A673 (cell line): ENCODE measurements at regions not wholly inside any gene's neighbourhood (a gene's known extent, or its start where the extent isn't known, plus 50 kb on each side); places are given as distances from the start of the nearest gene placed in this dataset.
A peak's percentile ranks its signal among the peaks of the same experiment; 100 is the strongest.

Source experiments
- BruUV-seq: library from RNA; stranded (reverse); fragments of 400-500 nt; replicated peaks from 2 replicates; lab custom pipeline; 2021; lab: Mats Ljungman, UMichigan
- CTCF ChIA-PET: fragments of 300-600 bp; sonication (Branson Sonifier 250); formaldehyde crosslinking; loops from one replicate; lab custom pipeline; 2022; ENCODE audit warnings: antibody characterized with exemption; lab: Charles Lee
- POLR2A ChIA-PET: fragments of 300-600 bp; sonication (Branson Sonifier 250); formaldehyde crosslinking; loops from one replicate; lab custom pipeline; 2022; ENCODE audit warnings: antibody characterized with exemption; ENCODE audit not compliant: low non-redundant PET; lab: Charles Lee
- DNase-seq: peaks from one replicate; pipeline ENCODE4 v3.0.0-alpha.2; 2015; ENCODE audit warnings: low spot score
- H3K27ac ChIP-seq: fragments of 200-600 bp; sonication (generic); 2 replicates; pipeline ENCODE4 v1.5.1; 2016; ENCODE audit warnings: mixed run types, low read depth, mild to moderate bottlenecking, mixed read lengths, antibody characterized with exemption, low read length; ENCODE audit not compliant: poor library complexity, severe bottlenecking
- H3K27me3 ChIP-seq: fragments of 200-600 bp; sonication (generic); replicated peaks from 2 replicates; pipeline ENCODE4 v1.6.1; 2017; ENCODE audit warnings: mixed run types, low read depth, mild to moderate bottlenecking, mixed read lengths, antibody characterized with exemption, low read length; ENCODE audit not compliant: insufficient read depth, poor library complexity
- H3K36me3 ChIP-seq: fragments of 200-600 bp; sonication (generic); 2 replicates; pipeline ENCODE4 v1.6.1; 2016; ENCODE audit warnings: mixed run types, mild to moderate bottlenecking, mixed read lengths, antibody characterized with exemption, low read length; ENCODE audit not compliant: insufficient read depth, poor library complexity, severe bottlenecking
- H3K4me1 ChIP-seq: fragments of 200-600 bp; sonication (generic); 2 replicates; pipeline ENCODE4 v1.6.1; 2017; ENCODE audit warnings: mixed run types, mild to moderate bottlenecking, mixed read lengths, antibody characterized with exemption, low read length; ENCODE audit not compliant: insufficient read depth, poor library complexity, severe bottlenecking
- H3K4me3 ChIP-seq: fragments of 200-600 bp; sonication (generic); 2 replicates; pipeline ENCODE4 v1.5.1; 2016; ENCODE audit warnings: low read depth, mixed run types, mild to moderate bottlenecking, mixed read lengths, low read length; ENCODE audit not compliant: poor library complexity, severe bottlenecking
- H3K9me3 ChIP-seq: fragments of 200-600 bp; sonication (generic); 2 replicates; pipeline ENCODE4 v1.6.1; 2016; ENCODE audit warnings: mixed run types, low read depth, mild to moderate bottlenecking, mixed read lengths, antibody characterized with exemption, low read length; ENCODE audit not compliant: poor library complexity, severe bottlenecking
- EZH2 ChIP-seq: fragments of 200-600 bp; sonication (generic); IDR thresholded peaks from 2 replicates; pipeline ENCODE4 v1.6.1; 2017; ENCODE audit warnings: borderline replicate concordance, low read depth, mild to moderate bottlenecking, mixed read lengths, antibody characterized with exemption, low read length; ENCODE audit not compliant: poor library complexity, severe bottlenecking
- intact Hi-C: fragments of 100-400 bp; cut with micrococcal nuclease; formaldehyde crosslinking; loops from one replicate; pipeline ENCODE4 v1.10.0; 2022; ENCODE audit not compliant: unreplicated experiment
- TF ChIP-seq, protein P1 (sequence below): fragments of 300-800, 200-600 bp; sonication (generic); conservative IDR thresholded peaks from 2 replicates; pipeline ENCODE4 v1.5.1; 2017; ENCODE audit warnings: low read depth, mild to moderate bottlenecking, antibody characterized with exemption, low read length, moderate library complexity, mixed read lengths

DNA sequence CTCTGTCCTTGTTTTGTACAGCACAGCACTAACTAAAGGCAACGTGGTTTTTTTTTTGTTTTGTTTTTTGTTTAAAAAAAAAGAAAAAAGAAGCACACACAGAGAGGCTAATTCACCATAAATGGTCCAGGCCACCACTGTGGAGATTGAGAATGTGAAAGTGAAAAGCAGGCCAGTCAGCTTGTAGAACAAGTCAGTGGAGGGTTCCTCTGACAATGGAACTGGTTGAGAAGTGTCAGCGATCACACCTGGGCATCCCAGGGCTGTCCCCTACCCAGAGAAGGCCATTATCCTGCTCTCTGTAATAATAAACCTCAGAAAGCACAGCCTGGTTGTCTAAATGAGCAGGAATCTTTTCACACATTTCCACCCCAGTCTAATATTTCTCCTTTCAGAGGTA, 119.6 kb upstream of the ZNF438 start:
- ChIA-PET POLR2A (no interaction called here), CTCF (no interaction called here)
- intact Hi-C loops, result no loop called here
- Histone ChIP-seq H3K36me3 (no peaks in the 10 kb centered on the region), H3K27ac (no peak overlapping the region), H3K9me3 (no peaks in the 10 kb centered on the region), H3K4me1 (peaks cover 7% of the 10 kb centered on the region), H3K4me3 (no peak overlapping the region), H3K27me3 (no peaks in the 10 kb centered on the region)
- TF ChIP-seq, protein P1, sequence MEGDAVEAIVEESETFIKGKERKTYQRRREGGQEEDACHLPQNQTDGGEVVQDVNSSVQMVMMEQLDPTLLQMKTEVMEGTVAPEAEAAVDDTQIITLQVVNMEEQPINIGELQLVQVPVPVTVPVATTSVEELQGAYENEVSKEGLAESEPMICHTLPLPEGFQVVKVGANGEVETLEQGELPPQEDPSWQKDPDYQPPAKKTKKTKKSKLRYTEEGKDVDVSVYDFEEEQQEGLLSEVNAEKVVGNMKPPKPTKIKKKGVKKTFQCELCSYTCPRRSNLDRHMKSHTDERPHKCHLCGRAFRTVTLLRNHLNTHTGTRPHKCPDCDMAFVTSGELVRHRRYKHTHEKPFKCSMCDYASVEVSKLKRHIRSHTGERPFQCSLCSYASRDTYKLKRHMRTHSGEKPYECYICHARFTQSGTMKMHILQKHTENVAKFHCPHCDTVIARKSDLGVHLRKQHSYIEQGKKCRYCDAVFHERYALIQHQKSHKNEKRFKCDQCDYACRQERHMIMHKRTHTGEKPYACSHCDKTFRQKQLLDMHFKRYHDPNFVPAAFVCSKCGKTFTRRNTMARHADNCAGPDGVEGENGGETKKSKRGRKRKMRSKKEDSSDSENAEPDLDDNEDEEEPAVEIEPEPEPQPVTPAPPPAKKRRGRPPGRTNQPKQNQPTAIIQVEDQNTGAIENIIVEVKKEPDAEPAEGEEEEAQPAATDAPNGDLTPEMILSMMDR, result no peak
- no peak for TF ChIP-seq EZH2
- no peak for DNase-seq
- no TSS peak for BruUV-seq

DNA sequence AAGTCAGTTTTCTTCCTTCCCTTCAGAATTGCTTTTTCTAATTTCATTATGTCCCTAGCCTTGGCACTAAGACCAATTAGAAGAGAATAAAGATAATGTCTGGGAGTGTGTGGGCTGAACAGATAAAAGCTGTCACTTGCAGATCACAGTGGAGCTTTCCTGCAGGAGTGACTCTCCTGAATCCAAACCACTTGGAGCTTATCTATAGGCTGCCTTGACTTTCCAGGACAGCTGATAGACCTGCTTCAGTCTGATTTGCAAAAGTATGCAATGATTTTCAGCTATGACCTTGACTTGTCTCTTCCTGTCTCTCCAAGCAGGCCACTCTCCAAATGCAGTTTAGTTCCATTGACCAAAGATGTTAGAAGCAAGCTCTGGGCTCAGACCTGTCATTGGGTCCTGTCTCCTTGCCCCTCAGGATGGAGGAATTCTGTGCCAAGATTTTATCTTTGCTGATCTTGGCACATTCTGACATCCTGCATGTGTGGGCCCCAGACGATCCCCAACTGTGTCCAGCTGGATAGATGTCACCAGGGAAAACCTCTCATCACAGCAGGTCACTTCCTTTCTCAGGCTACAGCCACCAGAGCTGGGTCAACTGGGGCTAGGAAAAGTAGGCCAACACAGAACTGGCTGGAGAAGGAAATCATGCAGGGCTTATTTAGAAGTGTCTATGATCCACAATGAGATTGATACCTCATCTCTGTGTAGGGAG, 120.9 kb upstream of the ZNF438 start:
- Histone ChIP-seq H3K27me3 (no peaks in the 10 kb centered on the region), H3K9me3 (no peaks in the 10 kb centered on the region), H3K27ac (no peak overlapping the region), H3K4me1 (peaks cover 7% of the 10 kb centered on the region), H3K4me3 (no peak overlapping the region), H3K36me3 (no peaks in the 10 kb centered on the region)
- intact Hi-C loops, result no loop called here
- peak; percentile 46 for DNase-seq
- ChIA-PET CTCF (no interaction called here), POLR2A (interaction anchor here (0.6 kb wide), 1 partner anchor 435 kb away, joined by 6 read pairs; no protein-coding TSS in a partner anchor)
- TF ChIP-seq EZH2, result no peak
- TF ChIP-seq, protein P1, result no peak
- BruUV-seq, result no TSS peak

DNA sequence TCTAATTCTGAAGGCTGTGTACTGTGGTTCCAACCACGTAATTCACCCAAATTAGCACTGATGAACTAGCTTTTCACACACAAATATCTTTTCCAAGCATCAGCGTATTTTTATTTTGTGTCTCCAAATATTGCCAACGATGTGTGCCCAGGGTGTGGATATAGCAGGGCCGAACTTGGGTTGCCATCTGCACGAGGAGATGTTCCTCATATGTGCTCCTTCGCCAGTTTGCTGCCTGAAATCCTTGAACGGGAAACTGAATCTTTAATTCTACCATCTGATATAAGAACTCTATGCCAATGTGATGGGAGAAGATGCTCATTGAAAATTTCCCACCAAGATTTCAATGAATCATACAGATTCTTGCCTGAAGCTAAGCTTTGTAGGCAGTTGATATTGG, 121.5 kb upstream of the ZNF438 start:
- TF ChIP-seq, protein P1, result no peak
- no peak for TF ChIP-seq EZH2
- no peaks in the 10 kb centered on the region for H3K27me3 ChIP-seq
- ChIA-PET CTCF (no interaction called here), POLR2A (interaction anchor here (0.6 kb wide), 1 partner anchor 435 kb away, joined by 6 read pairs; no protein-coding TSS in a partner anchor)
- no peaks in the 10 kb centered on the region for H3K9me3 ChIP-seq
- DNase-seq, result no peak
- H3K36me3 ChIP-seq, result no peaks in the 10 kb centered on the region
- H3K4me1 ChIP-seq, result peaks cover 7% of the 10 kb centered on the region
- intact Hi-C loops, result no loop called here
- no peak overlapping the region for H3K27ac ChIP-seq
- no TSS peak for BruUV-seq
- no peak overlapping the region for H3K4me3 ChIP-seq
